Endothelial cell (in vitro differentiated cells): ENCODE measurements at regions not wholly inside any gene's neighbourhood (a gene's known extent, or its start where the extent isn't known, plus 50 kb on each side); places are given as distances from the start of the nearest gene placed in this dataset.

ENCODE experiments used
- DNase-seq: peaks from one replicate; pipeline ENCODE4 v3.0.0; 2021; ENCODE audit warnings: low spot score
- H3K27ac Mint-ChIP-seq: one replicate; pipeline ENCODE4 v1.8.0; 2021; ENCODE audit warnings: mixed read lengths, inconsistent platforms; ENCODE audit not compliant: unreplicated experiment
- H3K27me3 Mint-ChIP-seq: one replicate; pipeline ENCODE4 v1.8.0; 2021; ENCODE audit warnings: mild to moderate bottlenecking, moderate library complexity, mixed read lengths, inconsistent platforms; ENCODE audit not compliant: unreplicated experiment
- H3K36me3 Mint-ChIP-seq: one replicate; pipeline ENCODE4 v1.8.0; 2021; ENCODE audit warnings: mild to moderate bottlenecking, low read depth, mixed read lengths, inconsistent platforms; ENCODE audit not compliant: unreplicated experiment
- H3K4me1 Mint-ChIP-seq: one replicate; pipeline ENCODE4 v1.8.0; 2021; ENCODE audit warnings: mild to moderate bottlenecking, mixed read lengths, inconsistent platforms; ENCODE audit not compliant: unreplicated experiment
- H3K4me3 Mint-ChIP-seq: one replicate; pipeline ENCODE4 v1.8.0; 2021; ENCODE audit warnings: mild to moderate bottlenecking, mixed read lengths, inconsistent platforms; ENCODE audit not compliant: unreplicated experiment
- H3K9me3 Mint-ChIP-seq: one replicate; pipeline ENCODE4 v1.8.0; 2021; ENCODE audit warnings: mixed read lengths, inconsistent platforms; ENCODE audit not compliant: unreplicated experiment
- CTCF ChIP-seq: fragments of 200-600 bp; sonication (generic); IDR thresholded peaks from one replicate; pipeline ENCODE4 v1.5.0; 2021; ENCODE audit warnings: antibody characterized with exemption; ENCODE audit not compliant: unreplicated experiment

- Mint-ChIP-seq H3K36me3 (no peaks in the 10 kb centered on the region), H3K9me3 (no peaks in the 10 kb centered on the region), H3K4me1 (no peaks in the 10 kb centered on the region), H3K27ac (no peak overlapping the region), H3K4me3 (no peak overlapping the region), H3K27me3 (no peaks in the 10 kb centered on the region)
- no peak for DNase-seq
- no peak for TF ChIP-seq CTCF
Observed at GRCh38 chr6:168860987-168861386, 392.7 kb downstream of the THBS2 start.

- no peak for DNase-seq
- Mint-ChIP-seq H3K27ac (no peak overlapping the region), H3K9me3 (no peaks in the 10 kb centered on the region), H3K27me3 (no peaks in the 10 kb centered on the region), H3K36me3 (no peaks in the 10 kb centered on the region), H3K4me3 (no peak overlapping the region), H3K4me1 (no peaks in the 10 kb centered on the region)
- TF ChIP-seq CTCF = no peak
Observed at GRCh38 chr6:168860341-168860740, 393.3 kb downstream of the THBS2 start.

- no peak for TF ChIP-seq CTCF
- Mint-ChIP-seq H3K27me3 (no peaks in the 10 kb centered on the region), H3K27ac (no peak overlapping the region)
Observed at GRCh38 chr6:168858926-168859325, 394.7 kb downstream of the THBS2 start.

GRCh38 chr6:168856914-168857313 is 396.7 kb downstream of the THBS2 start:
- no peaks in the 10 kb centered on the region for H3K9me3 Mint-ChIP-seq
- no peaks in the 10 kb centered on the region for H3K4me1 Mint-ChIP-seq
- no peak overlapping the region for H3K27ac Mint-ChIP-seq
- no peaks in the 10 kb centered on the region for H3K27me3 Mint-ChIP-seq
- H3K4me3 Mint-ChIP-seq = no peak overlapping the region
- H3K36me3 Mint-ChIP-seq = no peaks in the 10 kb centered on the region
- no peak for DNase-seq
- TF ChIP-seq CTCF = no peak

More at GRCh38 chr6:168858926-168859325, 394.7 kb downstream of the THBS2 start:
- no peak overlapping the region for H3K4me3 Mint-ChIP-seq
- no peak for DNase-seq
- no peaks in the 10 kb centered on the region for H3K4me1 Mint-ChIP-seq
- no peaks in the 10 kb centered on the region for H3K36me3 Mint-ChIP-seq
- H3K9me3 Mint-ChIP-seq = no peaks in the 10 kb centered on the region

GRCh38 chr6:168852376-168852884 is 401.2 kb downstream of the THBS2 start:
- TF ChIP-seq CTCF = no peak
- no peaks in the 10 kb centered on the region for H3K36me3 Mint-ChIP-seq
- H3K4me1 Mint-ChIP-seq = no peaks in the 10 kb centered on the region
- H3K27ac Mint-ChIP-seq = no peak overlapping the region
- no peaks in the 10 kb centered on the region for H3K27me3 Mint-ChIP-seq
- no peak for DNase-seq
- H3K4me3 Mint-ChIP-seq = no peak overlapping the region
- no peaks in the 10 kb centered on the region for H3K9me3 Mint-ChIP-seq
